ENCODE measurements at regions not wholly inside any gene's neighbourhood (a gene's known extent, or its start where the extent isn't known, plus 50 kb on each side); places are given as distances from the start of the nearest gene placed in this dataset.

- no TSS peak for BruUV-seq (replicated peaks)
- H3K9ac ChIP-seq (ENCODE audit: insufficient read depth in 1 of 2, low read depth in 2 of 2, low read length in 2 of 2) = peak overlapping the region in 1 of 2 experiments; percentile 39; a peak in 1 of 4 replicates
- H3K27me3 ChIP-seq (ENCODE audit: control insufficient read depth in 2 of 2, insufficient read depth in 2 of 2, low read length in 2 of 2) = 0 out of 5 replicates have a peak, but pooled peaks cover 0 to 3% of the 10 kb centered on the region in 2 experiments
- WGBS (ENCODE audit: insufficient coverage, low coverage, missing lambda C conversion rate) = 39% methylated on average over 17 of the region's 17 CpGs
- 0 out of 3 replicates have a peak, but pooled peaks have one; percentile 35 for ATAC-seq
- DNase-seq (ENCODE audit: extremely low read depth in 1 of 4, low spot score in 3 of 4) = no peak
- H3K9me3 ChIP-seq (replicated peaks; ENCODE audit: control insufficient read depth, insufficient read depth, low read depth, low read length) = no peaks in the 10 kb centered on the region
- H3K27ac ChIP-seq (ENCODE audit: extremely low read depth, low read depth, low read length) = no peak overlapping the region
- H4K20me1 ChIP-seq (replicated peaks; ENCODE audit: control insufficient read depth, insufficient read depth, low read length) = no peaks in the 10 kb centered on the region
- CTCF ChIA-PET (ENCODE audit: low intra/inter-chr PET ratio) = no interaction called here
- TF ChIP-seq MYBL2 (IDR thresholded peaks at IDR 0.05; ENCODE audit: low read depth) (no peak), MYBL2 (CRISPR knock-in tag; IDR thresholded peaks at IDR 0.05; ENCODE audit: borderline replicate concordance) (no peak), TSHZ1 (CRISPR knock-in tag; IDR thresholded peaks at IDR 0.05) (no peak), FOS (IDR thresholded peaks at IDR 0.05; ENCODE audit: extremely low read depth, insufficient read length) (no peak), MEIS2 (IDR thresholded peaks at IDR 0.05; ENCODE audit: partially characterized antibody) (peak; percentile 4), ZSCAN29 (IDR thresholded peaks at IDR 0.05) (no peak)
- no peaks in the 10 kb centered on the region for H3K9me1 ChIP-seq (ENCODE audit: control insufficient read depth, insufficient read depth, low read length)
- POLR2A ChIA-PET = no interaction called here
- intact Hi-C loops (cut with micrococcal nuclease) (no loop called here), in situ Hi-C loops (cut with MboI) (no loop called here)
- H3K36me3 ChIP-seq (ENCODE audit: control insufficient read depth, insufficient read depth, low read length) = no peaks in the 10 kb centered on the region
- FAIRE-seq = no peak
- H2AFZ ChIP-seq (ENCODE audit: low read depth, low read length) = peak overlapping the region; percentile 47; the same call in 1 of the 2 replicates
- H3K4me2 ChIP-seq (ENCODE audit: insufficient read depth, low read length) = no peak overlapping the region
- no peaks in the 10 kb centered on the region for H3K79me2 ChIP-seq (ENCODE audit: control insufficient read depth, insufficient read depth, low read length)
- no peaks in the 10 kb centered on the region; a peak in 2 of 5 replicates for H3K4me1 ChIP-seq (replicated peaks in 1 of 2; ENCODE audit: control insufficient read depth in 2 of 2, insufficient read depth in 2 of 2, low read length in 2 of 2)
- H3K4me3 ChIP-seq = no peak overlapping the region
Measured at GRCh38 chr5:142426129-142427014, 101.6 kb upstream of the SPRY4 start.

Data from K562 (cell line).